Forelimb muscle (tissue), 1 donor: ENCODE measurements at regions not wholly inside any gene's neighbourhood (a gene's known extent, or its start where the extent isn't known, plus 50 kb on each side); places are given as distances from the start of the nearest gene placed in this dataset.
"Not testable (repeated sequence)": the region's sequence is repeated elsewhere in the genome, so short reads cannot be mapped to it uniquely, and the experiment has no call there.

Experiments used
- DNase-seq: peaks from one replicate; pipeline ENCODE4 v3.0.0-alpha.2; 2013; ENCODE audit warnings: low read depth

GRCh38 chr2:89293399-89293798 lies 601.9 kb downstream of the RPIA start:
- not testable (repeated sequence) for DNase-seq

DNA sequence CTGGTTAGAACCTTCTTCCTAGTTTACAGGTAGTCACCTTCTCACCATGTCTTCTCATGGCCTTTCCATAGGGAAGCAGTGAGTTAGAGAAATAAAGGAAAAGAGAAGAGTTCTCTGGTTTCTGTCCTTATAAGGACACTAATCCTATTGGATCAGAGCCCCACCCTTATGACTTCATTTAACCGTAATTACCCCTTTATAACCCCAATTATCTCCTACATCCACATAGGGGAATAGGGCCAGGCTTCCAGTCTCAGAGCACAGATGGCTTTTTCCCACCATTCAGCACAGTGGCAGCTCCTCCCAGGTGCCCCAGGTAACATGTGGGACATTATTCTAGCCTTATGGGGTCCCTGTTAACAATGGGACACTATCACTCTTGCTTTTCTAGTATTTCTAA lies 602.9 kb downstream of the RPIA start:
- not testable (repeated sequence) for DNase-seq

GRCh38 chr2:89296820-89297398 lies 605.4 kb downstream of the RPIA start:
- DNase-seq = not testable (repeated sequence)

GRCh38 chr2:89299196-89299595 lies 607.7 kb downstream of the RPIA start:
- DNase-seq = not testable (repeated sequence)

DNA sequence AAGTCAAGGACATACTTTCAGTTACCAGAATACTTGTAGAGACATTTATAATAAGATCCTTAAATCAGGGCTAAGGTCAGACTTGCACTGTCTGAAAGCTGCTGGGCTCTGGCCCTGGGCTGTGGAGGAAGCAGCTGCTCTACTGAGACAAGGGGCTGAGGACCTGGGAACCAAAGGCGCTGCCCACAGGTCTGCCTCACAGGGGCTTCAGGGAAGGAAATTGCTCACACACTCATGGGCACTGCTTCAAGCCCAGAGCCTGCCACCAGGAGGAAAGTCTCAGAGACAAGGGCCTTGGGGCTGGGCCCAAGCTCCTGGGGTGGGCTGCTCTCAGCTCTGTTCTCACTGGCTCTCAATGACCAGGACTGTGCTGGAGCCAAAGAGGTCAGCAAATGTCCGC lies 614.1 kb downstream of the RPIA start:
- not testable (repeated sequence) for DNase-seq

GRCh38 chr2:89306869-89307637 lies 615.6 kb downstream of the RPIA start:
- DNase-seq = not testable (repeated sequence)

- DNase-seq = not testable (repeated sequence)
These were observed 627.5 kb downstream of the RPIA start for GRCh38 chr2:89318990-89319389.

DNA sequence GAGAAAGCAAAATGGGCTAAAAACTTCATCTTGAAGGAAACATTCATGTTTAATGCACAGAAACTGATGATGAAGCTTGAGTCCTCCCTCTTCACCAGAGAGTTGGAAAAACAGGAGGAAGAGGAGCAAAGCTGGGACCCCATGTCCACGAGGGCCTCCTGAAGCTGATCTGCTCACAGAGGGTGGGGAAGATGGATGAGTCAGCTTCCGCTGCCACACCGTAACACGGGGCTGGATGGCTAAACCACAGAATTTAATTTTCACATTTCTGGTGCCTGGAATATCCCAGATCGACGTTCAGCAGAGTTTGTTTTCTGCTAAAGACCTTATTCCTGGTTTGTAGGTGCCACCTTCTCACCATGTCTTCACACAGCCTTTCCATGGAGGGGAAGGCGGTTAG lies 634.4 kb downstream of the RPIA start:
- not testable (repeated sequence) for DNase-seq

DNA sequence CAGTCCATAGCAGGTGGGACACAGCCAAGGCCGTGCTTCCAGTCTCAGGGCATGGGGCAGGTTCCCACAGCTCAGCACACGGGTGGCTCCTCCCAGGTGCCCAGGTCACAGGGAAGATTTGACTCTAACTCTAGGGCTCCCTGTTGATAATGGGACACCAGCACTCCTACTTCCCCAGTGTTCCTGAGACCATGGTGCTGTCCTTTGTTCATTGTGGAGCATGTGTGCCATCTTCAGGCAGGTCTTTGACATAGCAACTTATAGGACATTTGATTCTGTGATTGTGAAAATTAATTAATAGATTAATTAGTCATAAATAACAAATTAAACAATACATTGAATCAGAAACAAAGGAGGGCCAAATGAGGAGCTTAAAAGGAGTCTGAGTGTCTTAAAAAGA lies 635.0 kb downstream of the RPIA start:
- DNase-seq = not testable (repeated sequence)

DNA sequence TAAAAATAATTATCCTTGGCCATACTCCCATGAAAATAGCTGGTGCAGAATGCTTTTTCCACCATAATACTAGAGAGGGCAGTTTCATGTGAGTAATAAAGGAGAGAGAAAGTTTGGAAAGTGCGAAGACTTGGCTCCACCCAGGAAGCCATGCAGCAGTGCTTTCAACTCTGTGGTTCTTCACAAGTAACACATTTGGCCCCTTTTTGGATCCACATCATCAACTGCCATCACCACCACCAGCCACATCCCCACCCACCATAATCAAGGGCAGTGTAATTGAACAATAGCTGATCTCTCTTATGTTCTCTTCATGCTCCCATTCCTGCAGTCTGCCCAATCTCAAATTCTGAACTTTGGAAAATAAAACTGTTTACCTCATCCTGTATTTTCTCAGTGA lies 637.3 kb downstream of the RPIA start:
- DNase-seq = not testable (repeated sequence)
